ENCODE measurements at regions not wholly inside any gene's neighbourhood (a gene's known extent, or its start where the extent isn't known, plus 50 kb on each side); places are given as distances from the start of the nearest gene placed in this dataset.

GRCh38 chr5:5929291-5930020 is 448.9 kb downstream of the MED10 start:
- DNase-seq = no peak

DNA sequence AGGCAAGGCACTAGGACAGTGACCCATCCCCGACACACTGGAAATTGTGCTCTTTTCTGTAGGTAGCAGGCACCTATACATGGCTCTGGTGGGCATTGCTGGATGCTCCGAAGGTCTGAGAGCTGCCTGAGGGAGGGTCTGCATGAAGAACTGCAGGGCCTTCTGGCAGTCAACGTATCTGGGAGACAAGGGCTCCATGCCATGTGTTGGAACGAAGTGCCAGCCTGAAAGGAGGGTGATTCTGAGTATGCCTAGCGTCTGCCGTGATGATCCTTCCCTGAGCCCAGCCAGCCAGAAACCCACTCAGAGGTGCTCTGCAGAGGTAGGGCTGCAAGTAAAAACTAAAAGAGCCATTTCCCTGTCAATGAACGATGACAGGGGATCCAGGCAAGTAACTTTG is 453.2 kb downstream of the MED10 start:
- no peak for DNase-seq

DNA sequence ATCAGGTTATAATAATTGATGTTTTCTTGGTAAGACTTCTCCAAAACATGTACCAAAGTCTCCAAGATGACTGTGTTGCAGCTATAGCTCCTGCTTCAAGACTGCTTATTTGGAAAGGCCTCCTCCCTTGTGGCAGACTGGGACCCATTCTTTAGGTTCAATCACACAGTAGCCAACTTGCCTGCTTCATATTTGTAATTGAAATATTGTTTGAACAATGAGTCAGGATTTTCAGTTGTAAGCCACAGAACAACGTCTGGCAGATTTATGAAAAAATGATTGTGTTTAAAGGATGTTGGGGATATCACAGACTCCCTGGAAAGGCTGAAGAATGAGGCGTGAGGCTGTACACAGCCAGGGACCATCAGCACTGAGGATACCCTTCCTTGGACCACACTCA is 458.9 kb downstream of the MED10 start:
- DNase-seq = no peak

GRCh38 chr5:5906778-5907177 is 471.6 kb downstream of the MED10 start:
- DNase-seq = no peak

- DNase-seq = no peak
These were observed 473.2 kb downstream of the MED10 start for GRCh38 chr5:5905186-5905585.

- DNase-seq = no peak
These were observed 474.2 kb downstream of the MED10 start for GRCh38 chr5:5904113-5904512.

- no peak for DNase-seq
These were observed 475.4 kb downstream of the MED10 start for GRCh38 chr5:5902678-5903646.

DNA sequence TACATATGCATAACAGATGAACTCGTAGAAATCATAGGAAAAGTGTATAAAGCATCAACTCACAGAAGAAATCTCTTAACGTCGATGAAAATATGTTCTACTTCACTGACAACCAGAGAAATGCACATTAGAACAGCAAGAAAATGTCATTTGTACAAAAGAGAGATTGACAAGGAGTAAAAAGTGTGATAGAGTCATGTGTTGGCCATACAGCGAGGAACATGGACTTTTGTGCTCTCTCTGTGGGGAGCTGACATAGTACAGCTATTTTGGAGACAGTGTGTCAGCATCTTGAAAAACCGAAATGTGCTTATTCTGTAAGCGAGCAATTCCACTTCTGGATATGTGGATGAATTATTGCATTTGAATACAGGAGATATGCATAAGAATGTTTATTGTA is 477.9 kb downstream of the ICE1 start:
- no peak for DNase-seq

- no peak for DNase-seq
These were observed 477.2 kb downstream of the ICE1 start for GRCh38 chr5:5899716-5900115.

- no peak for DNase-seq
These were observed 465.8 kb downstream of the ICE1 start for GRCh38 chr5:5888284-5888683.

DNA sequence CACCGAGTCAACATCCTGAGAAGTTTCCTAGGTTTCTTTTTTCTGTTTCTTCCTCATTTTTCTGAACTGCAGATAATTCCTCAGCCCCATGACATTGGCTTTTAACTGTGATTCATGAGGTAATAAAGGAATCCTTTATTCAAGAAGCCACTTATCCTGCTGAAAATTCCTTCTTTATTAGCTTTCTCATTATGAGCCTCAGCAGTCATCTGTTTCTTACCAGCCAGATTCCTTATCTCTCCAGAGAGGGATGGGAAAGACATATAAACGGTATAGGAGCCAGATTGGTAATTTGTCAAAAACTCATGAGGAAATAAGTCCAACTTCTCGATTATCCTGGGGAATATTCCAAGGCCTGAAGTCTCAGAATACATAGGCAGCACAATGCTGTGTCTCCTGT is 465.4 kb downstream of the ICE1 start:
- DNase-seq = no peak

- DNase-seq = peak; percentile 10 to 26
These were observed 464.5 kb downstream of the ICE1 start for GRCh38 chr5:5886812-5887486.

GRCh38 chr5:5886353-5886752 is 463.9 kb downstream of the ICE1 start:
- no peak for DNase-seq

DNA sequence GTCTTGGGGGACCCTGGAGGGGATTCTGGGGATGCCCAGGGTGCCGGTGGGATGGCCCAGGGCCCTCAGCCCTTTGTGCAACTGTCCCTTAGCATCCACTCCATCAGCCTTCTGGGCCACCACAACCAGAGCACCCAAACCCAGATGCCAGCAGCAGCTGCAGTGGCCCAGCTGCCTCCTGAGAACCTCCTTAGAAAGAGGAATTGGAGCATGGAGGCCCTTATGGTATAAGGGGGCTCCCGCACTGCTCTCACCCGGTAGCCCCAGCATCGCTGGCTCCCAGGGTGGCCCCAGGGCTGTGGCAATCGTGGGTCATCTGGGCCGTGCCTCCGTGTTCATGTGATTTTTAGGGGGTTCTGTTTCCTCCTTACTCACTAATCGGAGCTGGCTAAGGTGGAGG is 463.3 kb downstream of the ICE1 start:
- DNase-seq = no peak

- no peak for DNase-seq
These were observed 462.1 kb downstream of the ICE1 start for GRCh38 chr5:5884593-5884992.

- DNase-seq = no peak
These were observed 461.1 kb downstream of the ICE1 start for GRCh38 chr5:5883562-5883961.

GRCh38 chr5:5883146-5883545 is 460.7 kb downstream of the ICE1 start:
- no peak for DNase-seq

DNA sequence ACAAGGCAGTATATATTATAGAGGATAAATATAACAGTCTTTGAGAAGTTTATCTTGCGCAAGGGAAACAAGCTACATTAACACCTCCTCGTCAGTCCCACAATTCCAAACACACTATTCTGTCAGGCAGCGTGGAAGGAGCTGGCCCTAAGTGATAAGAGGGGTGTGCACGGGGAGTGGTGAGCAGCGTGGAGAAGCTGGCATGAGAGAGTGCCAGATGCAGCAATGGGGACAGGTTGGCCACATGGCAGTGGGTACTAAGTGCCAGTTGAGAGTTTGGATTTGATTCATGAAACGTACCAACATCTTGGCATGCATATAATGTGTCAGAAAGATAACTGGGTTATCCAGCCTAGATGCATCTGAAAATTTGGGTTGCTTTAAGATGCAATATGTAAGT is 460.2 kb downstream of the ICE1 start:
- DNase-seq = no peak

GRCh38 chr5:5881294-5881693 is 458.8 kb downstream of the ICE1 start:
- DNase-seq = no peak

GRCh38 chr5:5880077-5880763 is 457.7 kb downstream of the ICE1 start:
- no peak for DNase-seq

DNA sequence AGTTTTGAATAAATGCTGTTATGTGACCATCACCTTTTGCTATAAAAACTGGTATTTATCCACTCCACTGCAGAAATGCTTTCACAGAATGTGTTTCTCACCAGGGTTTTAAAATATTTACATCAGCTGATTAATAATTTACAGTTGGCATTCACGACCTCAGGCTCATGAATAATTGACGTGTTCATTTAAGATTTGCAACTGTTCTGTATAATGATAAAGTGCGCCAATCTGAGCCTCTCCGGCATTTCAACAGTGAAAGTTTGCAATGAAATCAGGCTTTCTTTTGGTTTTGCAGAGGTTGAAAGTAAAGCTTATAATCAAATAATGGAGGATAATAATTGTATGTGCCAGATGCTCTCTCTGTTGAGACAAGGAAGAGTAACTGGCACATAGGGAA is 434.9 kb downstream of the ICE1 start:
- DNase-seq = no peak

DNA sequence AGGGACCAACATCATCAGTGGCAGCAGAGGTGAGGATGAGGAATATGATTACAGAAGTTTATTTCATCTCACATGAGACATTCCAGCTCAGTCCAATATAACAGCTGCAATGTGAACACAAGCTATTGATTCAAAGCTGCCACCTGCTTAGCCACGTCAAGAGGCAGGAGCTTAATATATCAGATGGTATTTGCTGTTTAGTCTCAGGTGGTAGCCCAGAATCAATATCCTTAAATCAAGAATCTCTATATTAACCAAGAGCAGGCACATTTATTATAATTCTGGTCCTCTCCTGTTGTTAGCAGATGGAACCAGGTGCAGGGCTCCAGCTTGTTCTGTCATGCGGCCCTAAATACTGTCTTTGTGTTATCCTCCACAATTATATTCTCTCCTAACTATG is 431.6 kb downstream of the ICE1 start:
- no peak for DNase-seq

DNA sequence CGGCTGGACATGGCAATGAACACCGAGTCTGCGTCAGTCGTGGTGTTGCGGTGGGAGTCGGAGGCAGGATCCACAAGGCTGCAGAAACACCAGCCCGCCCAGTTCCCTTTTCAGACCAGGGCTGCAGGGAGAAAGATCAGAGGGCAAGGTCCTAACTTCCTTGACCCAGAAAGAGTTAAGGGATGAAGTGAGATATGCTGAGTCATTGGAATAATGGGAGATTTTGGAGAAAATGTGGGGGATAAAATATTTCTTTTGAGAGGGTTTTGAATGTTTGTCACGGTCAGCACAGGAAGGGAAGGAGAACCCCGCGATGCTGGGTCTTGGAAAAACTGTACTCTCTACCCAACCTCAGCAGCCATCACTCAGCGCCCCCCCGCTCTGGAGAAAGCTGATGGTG is 416.0 kb downstream of the ICE1 start:
- DNase-seq = no peak
